GM12873 (cell line): ENCODE measurements at regions not wholly inside any gene's neighbourhood (a gene's known extent, or its start where the extent isn't known, plus 50 kb on each side); places are given as distances from the start of the nearest gene placed in this dataset.

Experiments used
- CTCF ChIP-seq: IDR thresholded peaks from 2 replicates; pipeline ENCODE4 v1.5.1; 2012; ENCODE audit warnings: low read depth, mild to moderate bottlenecking, moderate library complexity, low read length, control low read depth; ENCODE audit not compliant: insufficient read depth; ENCODE audit errors: missing control alignments

GRCh38 chr4:137422666-137423065 is 109.6 kb downstream of the PCDH18 start:
- no peak for TF ChIP-seq CTCF

- no peak for TF ChIP-seq CTCF
Observed at GRCh38 chr4:137421796-137422195, 110.5 kb downstream of the PCDH18 start.

GRCh38 chr4:137420901-137421396 is 111.3 kb downstream of the PCDH18 start:
- no peak for TF ChIP-seq CTCF

DNA sequence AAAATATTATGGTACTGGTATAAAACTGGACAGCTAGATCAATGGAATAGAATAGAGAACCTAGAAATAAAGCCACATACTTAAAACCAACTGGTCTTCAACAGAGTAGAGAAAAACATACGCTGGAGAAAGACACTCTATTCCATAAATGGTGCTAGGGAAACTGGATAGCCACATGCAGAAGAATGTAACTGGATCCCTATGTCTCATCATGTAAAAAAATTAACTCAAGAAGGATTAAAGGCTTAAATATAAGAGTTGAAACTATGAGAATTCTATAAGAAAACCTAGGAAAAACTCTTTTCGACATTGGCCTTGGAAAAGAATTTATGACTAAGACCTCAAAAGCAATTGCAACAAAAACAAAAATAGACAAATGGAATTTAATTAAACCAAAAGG is 114.6 kb downstream of the PCDH18 start:
- TF ChIP-seq CTCF = no peak

GRCh38 chr4:137414802-137415201 is 117.5 kb downstream of the PCDH18 start:
- TF ChIP-seq CTCF = no peak

DNA sequence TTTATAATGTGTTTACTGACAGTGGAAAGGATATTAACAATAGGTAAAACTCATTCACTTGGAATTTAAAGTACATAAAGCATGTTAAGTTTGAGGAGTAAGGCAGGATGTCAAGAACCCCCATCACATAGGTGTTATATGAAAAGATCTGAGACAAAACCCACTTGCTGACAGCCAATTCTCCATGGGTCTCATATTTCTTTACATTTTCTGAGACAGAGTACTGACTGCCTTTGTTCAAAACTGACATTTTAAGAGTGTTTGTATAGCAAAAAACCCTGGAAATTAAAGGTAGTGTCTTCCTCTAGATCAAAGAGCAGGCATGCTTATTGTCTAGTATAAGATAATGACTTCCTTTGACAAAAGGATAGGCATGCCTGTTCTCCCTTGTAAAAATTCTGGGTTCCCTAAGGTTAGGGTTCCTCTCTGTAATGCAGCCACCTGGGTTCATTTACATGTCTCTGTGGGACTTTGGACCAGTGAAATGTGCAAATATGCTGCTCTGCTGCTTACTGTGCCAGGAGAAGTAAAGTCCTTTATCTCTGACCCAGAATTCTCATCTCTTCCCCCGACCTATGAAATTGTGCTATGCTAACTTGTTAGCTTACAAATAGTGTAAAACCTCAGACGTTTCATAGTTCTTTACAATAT is 123.6 kb downstream of the PCDH18 start:
- TF ChIP-seq CTCF = no peak

- TF ChIP-seq CTCF = no peak
Observed at GRCh38 chr4:137394018-137394417, 138.3 kb downstream of the PCDH18 start.
